ENCODE measurements at regions not wholly inside any gene's neighbourhood (a gene's known extent, or its start where the extent isn't known, plus 50 kb on each side); places are given as distances from the start of the nearest gene placed in this dataset.

GRCh38 chr7:11969643-11970042, 137.6 kb upstream of the THSD7A start:
- CTCF ChIA-PET, result interaction anchor here (0.7 to 0.8 kb wide), 2 partner anchors 84 to 521 kb away, joined by 3 to 4 read pairs; no protein-coding TSS in a partner anchor
- no peak for TF ChIP-seq ZNF292 (tag by site-specific recombination; IDR thresholded peaks at IDR 0.05; ENCODE audit: borderline replicate concordance, low read depth)
- no peak for TF ChIP-seq ZNF701 (tag by site-specific recombination; IDR thresholded peaks at IDR 0.05)
- Histone ChIP-seq H3K36me3 (ENCODE audit: control insufficient read depth in 2 of 2, insufficient read depth in 1 of 2, low read length in 2 of 2) (no peaks in the 10 kb centered on the region), H3K4me1 (ENCODE audit: control insufficient read depth, insufficient read depth, low read length) (no peaks in the 10 kb centered on the region), H3K4me3 (ENCODE audit: low read depth, low read length) (no peak overlapping the region), H3K9me3 (ENCODE audit: control insufficient read depth, insufficient read depth, low read depth, low read length) (no peaks in the 10 kb centered on the region), H3K27ac (ENCODE audit: extremely low read depth, low read depth, low read length) (no peak overlapping the region)
- POLR2A ChIA-PET, result no interaction called here

- POLR2A ChIA-PET, result no interaction called here
These were observed 138.1 kb upstream of the THSD7A start for GRCh38 chr7:11970132-11970531.

DNA sequence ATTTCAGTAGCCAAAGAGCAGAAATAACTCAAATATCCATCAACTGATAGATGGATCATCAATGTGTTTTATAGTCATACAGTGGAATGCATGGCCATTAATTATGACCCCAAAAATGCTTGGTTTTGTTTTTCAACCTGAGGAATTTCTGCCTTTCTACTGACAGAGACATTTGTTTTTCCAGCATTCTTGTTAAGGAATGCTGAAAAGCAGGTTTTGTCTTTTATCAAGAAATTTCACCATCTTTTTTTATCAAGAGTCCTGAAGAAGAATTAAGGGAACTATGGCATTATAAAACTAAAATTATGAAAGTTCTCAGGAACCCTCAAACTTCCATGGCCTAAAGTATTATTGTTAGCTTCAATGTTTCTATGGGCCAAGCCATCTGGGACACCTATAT, 153.4 kb upstream of the THSD7A start:
- TF ChIP-seq ZNF398 (tag by site-specific recombination; IDR thresholded peaks at IDR 0.05) (no peak), ZNF585B (tag by site-specific recombination; IDR thresholded peaks at IDR 0.05) (no peak), ZNF24 (tag by site-specific recombination; IDR thresholded peaks at IDR 0.05) (no peak), ZNF670 (tag by site-specific recombination; IDR thresholded peaks at IDR 0.05; ENCODE audit: low read depth) (no peak), ZSCAN18 (tag by site-specific recombination; IDR thresholded peaks at IDR 0.05) (no peak), ZNF623 (tag by site-specific recombination; IDR thresholded peaks at IDR 0.05) (no peak), ZNF561 (tag by site-specific recombination; IDR thresholded peaks at IDR 0.05; ENCODE audit: borderline replicate concordance) (no peak), ZNF404 (tag by site-specific recombination; IDR thresholded peaks at IDR 0.05) (no peak), ZNF202 (tag by site-specific recombination; IDR thresholded peaks at IDR 0.05; ENCODE audit: borderline replicate concordance) (no peak), ZNF114 (tag by site-specific recombination; IDR thresholded peaks at IDR 0.05) (no peak), RBAK (tag by site-specific recombination; IDR thresholded peaks at IDR 0.05) (no peak), ZNF837 (tag by site-specific recombination; IDR thresholded peaks at IDR 0.05) (no peak)
- TF ChIP-seq, protein P1, sequence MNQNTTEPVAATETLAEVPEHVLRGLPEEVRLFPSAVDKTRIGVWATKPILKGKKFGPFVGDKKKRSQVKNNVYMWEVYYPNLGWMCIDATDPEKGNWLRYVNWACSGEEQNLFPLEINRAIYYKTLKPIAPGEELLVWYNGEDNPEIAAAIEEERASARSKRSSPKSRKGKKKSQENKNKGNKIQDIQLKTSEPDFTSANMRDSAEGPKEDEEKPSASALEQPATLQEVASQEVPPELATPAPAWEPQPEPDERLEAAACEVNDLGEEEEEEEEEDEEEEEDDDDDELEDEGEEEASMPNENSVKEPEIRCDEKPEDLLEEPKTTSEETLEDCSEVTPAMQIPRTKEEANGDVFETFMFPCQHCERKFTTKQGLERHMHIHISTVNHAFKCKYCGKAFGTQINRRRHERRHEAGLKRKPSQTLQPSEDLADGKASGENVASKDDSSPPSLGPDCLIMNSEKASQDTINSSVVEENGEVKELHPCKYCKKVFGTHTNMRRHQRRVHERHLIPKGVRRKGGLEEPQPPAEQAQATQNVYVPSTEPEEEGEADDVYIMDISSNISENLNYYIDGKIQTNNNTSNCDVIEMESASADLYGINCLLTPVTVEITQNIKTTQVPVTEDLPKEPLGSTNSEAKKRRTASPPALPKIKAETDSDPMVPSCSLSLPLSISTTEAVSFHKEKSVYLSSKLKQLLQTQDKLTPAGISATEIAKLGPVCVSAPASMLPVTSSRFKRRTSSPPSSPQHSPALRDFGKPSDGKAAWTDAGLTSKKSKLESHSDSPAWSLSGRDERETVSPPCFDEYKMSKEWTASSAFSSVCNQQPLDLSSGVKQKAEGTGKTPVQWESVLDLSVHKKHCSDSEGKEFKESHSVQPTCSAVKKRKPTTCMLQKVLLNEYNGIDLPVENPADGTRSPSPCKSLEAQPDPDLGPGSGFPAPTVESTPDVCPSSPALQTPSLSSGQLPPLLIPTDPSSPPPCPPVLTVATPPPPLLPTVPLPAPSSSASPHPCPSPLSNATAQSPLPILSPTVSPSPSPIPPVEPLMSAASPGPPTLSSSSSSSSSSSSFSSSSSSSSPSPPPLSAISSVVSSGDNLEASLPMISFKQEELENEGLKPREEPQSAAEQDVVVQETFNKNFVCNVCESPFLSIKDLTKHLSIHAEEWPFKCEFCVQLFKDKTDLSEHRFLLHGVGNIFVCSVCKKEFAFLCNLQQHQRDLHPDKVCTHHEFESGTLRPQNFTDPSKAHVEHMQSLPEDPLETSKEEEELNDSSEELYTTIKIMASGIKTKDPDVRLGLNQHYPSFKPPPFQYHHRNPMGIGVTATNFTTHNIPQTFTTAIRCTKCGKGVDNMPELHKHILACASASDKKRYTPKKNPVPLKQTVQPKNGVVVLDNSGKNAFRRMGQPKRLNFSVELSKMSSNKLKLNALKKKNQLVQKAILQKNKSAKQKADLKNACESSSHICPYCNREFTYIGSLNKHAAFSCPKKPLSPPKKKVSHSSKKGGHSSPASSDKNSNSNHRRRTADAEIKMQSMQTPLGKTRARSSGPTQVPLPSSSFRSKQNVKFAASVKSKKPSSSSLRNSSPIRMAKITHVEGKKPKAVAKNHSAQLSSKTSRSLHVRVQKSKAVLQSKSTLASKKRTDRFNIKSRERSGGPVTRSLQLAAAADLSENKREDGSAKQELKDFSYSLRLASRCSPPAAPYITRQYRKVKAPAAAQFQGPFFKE (tag by site-specific recombination; IDR thresholded peaks at IDR 0.05; ENCODE audit: borderline replicate concordance), result no peak
- ChIA-PET CTCF (interaction anchor here (0.5 kb wide), 1 partner anchor 15 kb away, joined by 3 read pairs; no protein-coding TSS in a partner anchor), POLR2A (no interaction called here)
- Histone ChIP-seq H3K9me3 (ENCODE audit: control insufficient read depth, insufficient read depth, low read depth, low read length) (no peaks in the 10 kb centered on the region), H3K36me3 (ENCODE audit: control insufficient read depth in 2 of 2, insufficient read depth in 1 of 2, low read length in 2 of 2) (no peaks in the 10 kb centered on the region), H3K4me1 (ENCODE audit: control insufficient read depth, insufficient read depth, low read length) (no peaks in the 10 kb centered on the region), H3K27ac (ENCODE audit: extremely low read depth, low read depth, low read length) (no peak overlapping the region), H3K4me3 (ENCODE audit: low read depth, low read length) (no peak overlapping the region)

More at GRCh38 chr7:11970132-11970531, 138.1 kb upstream of the THSD7A start:
- no peaks in the 10 kb centered on the region for H3K9me3 ChIP-seq (ENCODE audit: control insufficient read depth, insufficient read depth, low read depth, low read length)
- no peaks in the 10 kb centered on the region for H3K36me3 ChIP-seq (ENCODE audit: control insufficient read depth in 2 of 2, insufficient read depth in 1 of 2, low read length in 2 of 2)
- no peak for TF ChIP-seq ZNF416 (tag by site-specific recombination; IDR thresholded peaks at IDR 0.05)
- TF ChIP-seq ZBTB7A (tag by site-specific recombination; IDR thresholded peaks at IDR 0.05; ENCODE audit: low read depth), result no peak
- no peak for TF ChIP-seq ZNF843 (tag by site-specific recombination; IDR thresholded peaks at IDR 0.05)
- TF ChIP-seq ZNF837 (tag by site-specific recombination; IDR thresholded peaks at IDR 0.05), result no peak
- no peak for TF ChIP-seq KLF9 (tag by site-specific recombination; IDR thresholded peaks at IDR 0.05; ENCODE audit: low read depth)
- no peak for TF ChIP-seq ZNF341 (tag by site-specific recombination; IDR thresholded peaks at IDR 0.05; ENCODE audit: low read depth)
- no peak overlapping the region for H3K4me3 ChIP-seq (ENCODE audit: low read depth, low read length)
- H3K27ac ChIP-seq (ENCODE audit: extremely low read depth, low read depth, low read length), result no peak overlapping the region
- H3K4me1 ChIP-seq (ENCODE audit: control insufficient read depth, insufficient read depth, low read length), result no peaks in the 10 kb centered on the region
- CTCF ChIA-PET, result interaction anchor here (0.8 kb wide), 1 partner anchor 520 kb away, joined by 4 read pairs; no protein-coding TSS in a partner anchor

Data from HEK293 (cell line).